ENCODE measurements at regions not wholly inside any gene's neighbourhood (a gene's known extent, or its start where the extent isn't known, plus 50 kb on each side); places are given as distances from the start of the nearest gene placed in this dataset.

- no peak overlapping the region for H3K27ac Mint-ChIP-seq
- DNase-seq (ENCODE audit: low spot score in 2 of 2) (no peak), ATAC-seq (no peak)
- H3K36me3 Mint-ChIP-seq, result no peaks in the 10 kb centered on the region
- peaks cover 17% of the 10 kb centered on the region for H3K9me3 Mint-ChIP-seq
- no peaks in the 10 kb centered on the region for H3K4me1 Mint-ChIP-seq
- no peak overlapping the region for H3K4me3 Mint-ChIP-seq
Observed at GRCh38 chr9:16069671-16070454, 517.0 kb downstream of the CCDC171 start.

- DNase-seq (ENCODE audit: low spot score in 2 of 2), result no peak
- no peaks in the 10 kb centered on the region for H3K36me3 Mint-ChIP-seq
- H3K9me3 Mint-ChIP-seq, result peaks cover 17% of the 10 kb centered on the region
- ATAC-seq, result no peak
- no peak overlapping the region for H3K4me3 Mint-ChIP-seq
- H3K4me1 Mint-ChIP-seq, result no peaks in the 10 kb centered on the region
- H3K27ac Mint-ChIP-seq, result no peak overlapping the region
Observed at GRCh38 chr9:16070455-16071145, 517.8 kb downstream of the CCDC171 start.

GRCh38 chr9:16071400-16071799 is 518.6 kb downstream of the CCDC171 start:
- H3K36me3 Mint-ChIP-seq, result no peaks in the 10 kb centered on the region
- no peak for DNase-seq (ENCODE audit: low spot score in 2 of 2)

GRCh38 chr9:16074963-16075362 is 522.1 kb downstream of the CCDC171 start:
- ATAC-seq, result no peak
- no peak for DNase-seq (ENCODE audit: low spot score in 2 of 2)
- Mint-ChIP-seq H3K36me3 (no peaks in the 10 kb centered on the region), H3K4me1 (no peaks in the 10 kb centered on the region), H3K9me3 (peaks cover 8% of the 10 kb centered on the region), H3K4me3 (no peak overlapping the region), H3K27ac (no peak overlapping the region)

More at GRCh38 chr9:16071400-16071799, 518.6 kb downstream of the CCDC171 start:
- no peak for ATAC-seq
- no peak overlapping the region for H3K27ac Mint-ChIP-seq
- H3K4me1 Mint-ChIP-seq, result no peaks in the 10 kb centered on the region
- peaks cover 17% of the 10 kb centered on the region for H3K9me3 Mint-ChIP-seq
- no peak overlapping the region for H3K4me3 Mint-ChIP-seq

GRCh38 chr9:16075696-16076095 is 522.9 kb downstream of the CCDC171 start:
- DNase-seq (ENCODE audit: low spot score in 2 of 2), result no peak
- no peak overlapping the region for H3K27ac Mint-ChIP-seq
- no peak overlapping the region for H3K4me3 Mint-ChIP-seq
- H3K9me3 Mint-ChIP-seq, result peaks cover 8% of the 10 kb centered on the region
- H3K4me1 Mint-ChIP-seq, result no peaks in the 10 kb centered on the region
- ATAC-seq, result no peak
- H3K36me3 Mint-ChIP-seq, result no peaks in the 10 kb centered on the region

- Mint-ChIP-seq H3K36me3 (no peaks in the 10 kb centered on the region), H3K27ac (no peak overlapping the region), H3K4me1 (no peaks in the 10 kb centered on the region), H3K9me3 (peaks cover 5% of the 10 kb centered on the region), H3K4me3 (no peak overlapping the region)
- no peak for DNase-seq (ENCODE audit: low spot score in 2 of 2)
- ATAC-seq, result no peak
Observed at GRCh38 chr9:16076511-16076910, 523.7 kb downstream of the CCDC171 start.

GRCh38 chr9:16082796-16083195 is 530.0 kb downstream of the CCDC171 start:
- Mint-ChIP-seq H3K4me1 (no peaks in the 10 kb centered on the region), H3K4me3 (no peak overlapping the region), H3K27ac (no peak overlapping the region), H3K9me3 (peaks cover 9% of the 10 kb centered on the region), H3K36me3 (no peaks in the 10 kb centered on the region)
- ATAC-seq, result no peak
- no peak for DNase-seq (ENCODE audit: low spot score in 2 of 2)

GRCh38 chr9:16085167-16085726 is 532.4 kb downstream of the CCDC171 start:
- DNase-seq (ENCODE audit: low spot score in 2 of 2) (no peak), ATAC-seq (no peak)
- peaks cover 9% of the 10 kb centered on the region for H3K9me3 Mint-ChIP-seq
- no peak overlapping the region for H3K27ac Mint-ChIP-seq
- no peak overlapping the region for H3K4me3 Mint-ChIP-seq
- H3K4me1 Mint-ChIP-seq, result no peaks in the 10 kb centered on the region
- no peaks in the 10 kb centered on the region for H3K36me3 Mint-ChIP-seq

GRCh38 chr9:16090907-16091629 is 538.2 kb downstream of the CCDC171 start:
- Mint-ChIP-seq H3K27ac (no peak overlapping the region), H3K4me1 (no peaks in the 10 kb centered on the region), H3K4me3 (no peak overlapping the region), H3K36me3 (no peaks in the 10 kb centered on the region), H3K9me3 (peaks cover 18% of the 10 kb centered on the region)
- DNase-seq (ENCODE audit: low spot score in 2 of 2) (no peak), ATAC-seq (no peak)

- no peak for DNase-seq (ENCODE audit: low spot score in 2 of 2)
- Mint-ChIP-seq H3K9me3 (peaks cover 15% of the 10 kb centered on the region), H3K36me3 (no peaks in the 10 kb centered on the region), H3K27ac (no peak overlapping the region), H3K4me1 (no peaks in the 10 kb centered on the region), H3K4me3 (no peak overlapping the region)
- ATAC-seq, result no peak
Observed at GRCh38 chr9:16092142-16093091, 539.6 kb downstream of the CCDC171 start.

GRCh38 chr9:16098306-16098705 is 545.5 kb downstream of the CCDC171 start:
- H3K36me3 Mint-ChIP-seq, result no peaks in the 10 kb centered on the region
- ATAC-seq, result no peak

GRCh38 chr9:16099732-16100536 is 547.1 kb downstream of the CCDC171 start:
- ATAC-seq, result no peak
- Mint-ChIP-seq H3K9me3 (peaks cover 13% of the 10 kb centered on the region), H3K27ac (no peak overlapping the region), H3K4me3 (no peak overlapping the region), H3K36me3 (no peaks in the 10 kb centered on the region), H3K4me1 (no peaks in the 10 kb centered on the region)
- DNase-seq (ENCODE audit: low spot score in 2 of 2), result no peak

More at GRCh38 chr9:16098306-16098705, 545.5 kb downstream of the CCDC171 start:
- no peak overlapping the region for H3K27ac Mint-ChIP-seq
- peaks cover 14% of the 10 kb centered on the region for H3K9me3 Mint-ChIP-seq
- no peak for DNase-seq (ENCODE audit: low spot score in 2 of 2)
- no peaks in the 10 kb centered on the region for H3K4me1 Mint-ChIP-seq
- no peak overlapping the region for H3K4me3 Mint-ChIP-seq

GRCh38 chr9:16100537-16101091 is 547.8 kb downstream of the CCDC171 start:
- no peaks in the 10 kb centered on the region for H3K36me3 Mint-ChIP-seq
- DNase-seq (ENCODE audit: low spot score in 2 of 2) (no peak), ATAC-seq (no peak)
- H3K4me1 Mint-ChIP-seq, result no peaks in the 10 kb centered on the region
- no peak overlapping the region for H3K4me3 Mint-ChIP-seq
- no peak overlapping the region for H3K27ac Mint-ChIP-seq
- peaks cover 10% of the 10 kb centered on the region for H3K9me3 Mint-ChIP-seq

GRCh38 chr9:16102154-16102553 is 549.3 kb downstream of the CCDC171 start:
- peaks cover 8% of the 10 kb centered on the region for H3K9me3 Mint-ChIP-seq
- no peaks in the 10 kb centered on the region for H3K36me3 Mint-ChIP-seq
- DNase-seq (ENCODE audit: low spot score in 2 of 2), result no peak
- H3K4me3 Mint-ChIP-seq, result no peak overlapping the region
- no peaks in the 10 kb centered on the region for H3K4me1 Mint-ChIP-seq
- ATAC-seq, result no peak
- no peak overlapping the region for H3K27ac Mint-ChIP-seq
